Upper lobe of left lung (tissue), 6 donors: ENCODE measurements at regions not wholly inside any gene's neighbourhood (a gene's known extent, or its start where the extent isn't known, plus 50 kb on each side); places are given as distances from the start of the nearest gene placed in this dataset.

ENCODE experiments used
- ATAC-seq, 2 donors: fragments of 200-7000 bp; cut with Tn5 transposase; one replicate each; pipeline ENCODE4 v1.9.1; 2022; ENCODE audit warnings: mild to moderate bottlenecking in 2 of 2, moderate library complexity in 2 of 2; ENCODE audit not compliant: low FRiP score in 2 of 2
- DNase-seq, 2 donors: peaks; one replicate each; pipeline ENCODE4 v3.0.0-alpha.2; 2019 to 2020
- H3K27ac ChIP-seq, 4 donors: fragments of 200-600 bp; sonication (generic); one replicate each; pipeline ENCODE4 v1.5.1; 2016 to 2019
- H3K27me3 ChIP-seq, 4 donors: fragments of 200-600 bp; sonication (generic); one replicate each; pipeline ENCODE4 v1.5.1; 2017 to 2019
- H3K36me3 ChIP-seq, 4 donors: fragments of 200-600 bp; sonication (generic); one replicate each; pipeline ENCODE4 v1.5.1; 2016 to 2019
- H3K4me1 ChIP-seq, 4 donors: fragments of 200-600 bp; sonication (generic); one replicate each; pipeline ENCODE4 v1.5.1; 2018 to 2019
- H3K4me3 ChIP-seq, 4 donors: fragments of 200-600 bp; sonication (generic); one replicate each; pipeline ENCODE4 v1.5.1; 2017 to 2019; ENCODE audit warnings: mild to moderate bottlenecking in 2 of 4, moderate library complexity in 1 of 4
- H3K9me3 ChIP-seq, 4 donors: fragments of 200-600 bp; sonication (generic); one replicate each; pipeline ENCODE4 v1.5.1; 2018 to 2019
- EP300 ChIP-seq, 4 donors: sonication (generic); formaldehyde crosslinking; IDR thresholded peaks; one replicate each; pipeline ENCODE4 v1.5.1; 2017; ENCODE audit warnings: antibody characterized with exemption in 4 of 4, control low read depth in 2 of 4
- POLR2A ChIP-seq, 4 donors: fragments of 450-650 bp; IDR thresholded peaks; one replicate each; pipeline ENCODE4 v1.5.1; 2016 to 2017; ENCODE audit warnings: antibody characterized with exemption in 4 of 4, mild to moderate bottlenecking in 2 of 4
- POLR2AphosphoS5 ChIP-seq, 2 donors: sonication (generic); formaldehyde crosslinking; IDR thresholded peaks; one replicate each; pipeline ENCODE4 v1.5.1; 2017; ENCODE audit warnings: antibody characterized with exemption in 2 of 2
- WGBS, 2 donors: methylation state at CpG; one replicate each; pipeline ENCODE4 v1.1.5; 2017 to 2018; 5-methylcytosine and 5-hydroxymethylcytosine counted together
- TF ChIP-seq, protein P1 (sequence below), 6 experiments: fragments of 450-650 bp in 4 of 6; fragments of 200-600 bp in 2 of 6; sonication (generic) in 2 of 6; IDR thresholded peaks; one replicate each; pipeline ENCODE4 v1.5.1; 2016 to 2019; ENCODE audit warnings: antibody characterized with exemption in 6 of 6
- donor health status: DM: no; HTN: no; CAD: no; lungs with moderate emphysema.
- donor health status: DM: no; HTN: yes; CAD: no; lungs with severe emphysema.

GRCh38 chr11:97895572-97895971, 1125.2 kb upstream of the CNTN5 start:
- ATAC-seq (no peak), DNase-seq (no peak)
- 80 to 81% methylated on average over 3 of the region's 3 CpGs for WGBS, 2 donors
- TF ChIP-seq EP300 (IDR thresholded peaks at IDR 0.05) = no peak
- TF ChIP-seq POLR2A (IDR thresholded peaks at IDR 0.05) = no peak
- TF ChIP-seq, protein P1, sequence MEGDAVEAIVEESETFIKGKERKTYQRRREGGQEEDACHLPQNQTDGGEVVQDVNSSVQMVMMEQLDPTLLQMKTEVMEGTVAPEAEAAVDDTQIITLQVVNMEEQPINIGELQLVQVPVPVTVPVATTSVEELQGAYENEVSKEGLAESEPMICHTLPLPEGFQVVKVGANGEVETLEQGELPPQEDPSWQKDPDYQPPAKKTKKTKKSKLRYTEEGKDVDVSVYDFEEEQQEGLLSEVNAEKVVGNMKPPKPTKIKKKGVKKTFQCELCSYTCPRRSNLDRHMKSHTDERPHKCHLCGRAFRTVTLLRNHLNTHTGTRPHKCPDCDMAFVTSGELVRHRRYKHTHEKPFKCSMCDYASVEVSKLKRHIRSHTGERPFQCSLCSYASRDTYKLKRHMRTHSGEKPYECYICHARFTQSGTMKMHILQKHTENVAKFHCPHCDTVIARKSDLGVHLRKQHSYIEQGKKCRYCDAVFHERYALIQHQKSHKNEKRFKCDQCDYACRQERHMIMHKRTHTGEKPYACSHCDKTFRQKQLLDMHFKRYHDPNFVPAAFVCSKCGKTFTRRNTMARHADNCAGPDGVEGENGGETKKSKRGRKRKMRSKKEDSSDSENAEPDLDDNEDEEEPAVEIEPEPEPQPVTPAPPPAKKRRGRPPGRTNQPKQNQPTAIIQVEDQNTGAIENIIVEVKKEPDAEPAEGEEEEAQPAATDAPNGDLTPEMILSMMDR (IDR thresholded peaks at IDR 0.05) = no peak
- TF ChIP-seq POLR2AphosphoS5 (IDR thresholded peaks at IDR 0.05) = no peak
- H3K27ac ChIP-seq = no peak overlapping the region
- no peaks in the 10 kb centered on the region for H3K36me3 ChIP-seq
- no peaks in the 10 kb centered on the region for H3K4me1 ChIP-seq
- no peaks in the 10 kb centered on the region for H3K27me3 ChIP-seq
- no peaks in the 10 kb centered on the region for H3K9me3 ChIP-seq
- H3K4me3 ChIP-seq = no peak overlapping the region

GRCh38 chr11:97902828-97903227, 1117.9 kb upstream of the CNTN5 start:
- H3K27ac ChIP-seq = no peak overlapping the region
- no peaks in the 10 kb centered on the region for H3K4me1 ChIP-seq
- 62 to 74% methylated on average over 1 of the region's 1 CpG for WGBS, 2 donors
- no peak for ATAC-seq
- H3K9me3 ChIP-seq = no peaks in the 10 kb centered on the region
- TF ChIP-seq EP300 (IDR thresholded peaks at IDR 0.05) (no peak), POLR2AphosphoS5 (IDR thresholded peaks at IDR 0.05) (no peak), POLR2A (IDR thresholded peaks at IDR 0.05) (no peak)
- TF ChIP-seq, protein P1 (IDR thresholded peaks at IDR 0.05) = no peak
- no peak for DNase-seq
- H3K4me3 ChIP-seq = no peak overlapping the region
- no peaks in the 10 kb centered on the region for H3K36me3 ChIP-seq
- H3K27me3 ChIP-seq = no peaks in the 10 kb centered on the region

DNA sequence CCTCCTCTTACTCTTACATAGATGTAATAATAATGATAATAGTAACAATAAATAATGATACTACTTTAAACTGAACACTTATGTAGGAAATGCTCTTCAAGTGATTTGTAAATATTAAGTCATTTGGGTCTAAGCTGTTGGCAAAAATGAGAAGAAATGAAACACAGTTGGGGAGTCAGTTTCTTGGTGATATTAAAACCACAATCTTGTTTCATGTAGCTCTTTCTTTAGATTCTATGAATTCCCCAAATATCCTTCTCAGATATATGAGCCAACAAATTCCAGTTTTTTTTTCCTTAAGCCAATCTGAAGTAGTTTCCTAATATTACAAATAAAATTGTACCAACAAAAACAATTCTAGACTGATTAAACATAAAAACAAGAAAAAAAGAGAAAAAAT, 1115.6 kb upstream of the CNTN5 start:
- no peak overlapping the region for H3K4me3 ChIP-seq
- H3K36me3 ChIP-seq = no peaks in the 10 kb centered on the region

GRCh38 chr11:97905671-97906070, 1115.1 kb upstream of the CNTN5 start:
- Histone ChIP-seq H3K36me3 (no peaks in the 10 kb centered on the region), H3K4me3 (no peak overlapping the region), H3K27ac (no peak overlapping the region), H3K9me3 (no peaks in the 10 kb centered on the region), H3K27me3 (no peaks in the 10 kb centered on the region), H3K4me1 (no peaks in the 10 kb centered on the region)
- 88 to 100% methylated on average over 1 of the region's 1 CpG for WGBS, 2 donors
- TF ChIP-seq EP300 (IDR thresholded peaks at IDR 0.05) (no peak), POLR2AphosphoS5 (IDR thresholded peaks at IDR 0.05) (no peak), POLR2A (IDR thresholded peaks at IDR 0.05) (no peak)
- TF ChIP-seq, protein P1 (IDR thresholded peaks at IDR 0.05) = no peak
- ATAC-seq = no peak
- no peak for DNase-seq

More for the DNA sequence above, 1115.6 kb upstream of the CNTN5 start:
- ATAC-seq (no peak), DNase-seq (no peak)
- no peaks in the 10 kb centered on the region for H3K4me1 ChIP-seq
- TF ChIP-seq POLR2AphosphoS5 (IDR thresholded peaks at IDR 0.05) = no peak
- TF ChIP-seq POLR2A (IDR thresholded peaks at IDR 0.05) = no peak
- TF ChIP-seq, protein P1 (IDR thresholded peaks at IDR 0.05) = no peak
- no peak for TF ChIP-seq EP300 (IDR thresholded peaks at IDR 0.05)
- H3K9me3 ChIP-seq = no peaks in the 10 kb centered on the region
- no peaks in the 10 kb centered on the region for H3K27me3 ChIP-seq
- no peak overlapping the region for H3K27ac ChIP-seq

- DNase-seq (no peak), ATAC-seq (no peak)
- Histone ChIP-seq H3K27ac (no peak overlapping the region), H3K9me3 (no peaks in the 10 kb centered on the region), H3K4me1 (no peaks in the 10 kb centered on the region), H3K4me3 (no peak overlapping the region), H3K27me3 (no peaks in the 10 kb centered on the region), H3K36me3 (no peaks in the 10 kb centered on the region)
- TF ChIP-seq POLR2AphosphoS5 (IDR thresholded peaks at IDR 0.05) = no peak
- TF ChIP-seq, protein P1 (IDR thresholded peaks at IDR 0.05) = no peak
- TF ChIP-seq EP300 (IDR thresholded peaks at IDR 0.05) = no peak
- no peak for TF ChIP-seq POLR2A (IDR thresholded peaks at IDR 0.05)
- WGBS, 2 donors = 81 to 90% methylated on average over 5 of the region's 5 CpGs
Observed at GRCh38 chr11:97908354-97908753, 1112.4 kb upstream of the CNTN5 start.
